SK-N-SH treated with all-trans-retinoic acid at 6 μM for 48 hours (cell line): ENCODE measurements at regions not wholly inside any gene's neighbourhood (a gene's known extent, or its start where the extent isn't known, plus 50 kb on each side); places are given as distances from the start of the nearest gene placed in this dataset.

ENCODE experiments used
- ATAC-seq: fragments of 200-7000 bp; cut with Tn5 transposase; 3 replicates; pipeline ENCODE4 v1.9.1; 2020; ENCODE audit warnings: mild to moderate bottlenecking, moderate library complexity
- ARNTL ChIP-seq: fragments of 450-650 bp; formaldehyde crosslinking; IDR thresholded peaks from 2 replicates; pipeline ENCODE4 v1.5.0; 2020; ENCODE audit warnings: low read depth, mild to moderate bottlenecking, moderate library complexity, borderline replicate concordance
- BACH2 ChIP-seq: fragments of 250-450 bp; sonication (Bioruptor Pico); IDR thresholded peaks from 2 replicates; pipeline ENCODE4 v1.9.0; 2021; ENCODE audit warnings: mild to moderate bottlenecking, borderline replicate concordance
- CREB5 ChIP-seq: fragments of 250-450 bp; sonication (Bioruptor Pico); IDR thresholded peaks from 2 replicates; pipeline ENCODE4 v1.5.1; 2020; ENCODE audit warnings: low read depth, mild to moderate bottlenecking, moderate library complexity
- CSDC2 ChIP-seq: fragments of 250-450 bp; sonication (Bioruptor Pico); IDR thresholded peaks from 2 replicates; pipeline ENCODE4 v1.5.0; 2020; ENCODE audit warnings: mild to moderate bottlenecking, moderate library complexity
- ESRRG ChIP-seq: fragments of 250-450 bp; sonication (Bioruptor Pico); IDR thresholded peaks from 2 replicates; pipeline ENCODE4 v1.6.1; 2021; ENCODE audit warnings: mild to moderate bottlenecking
- GLIS3 ChIP-seq: fragments of 250-450 bp; sonication (Bioruptor Pico); IDR thresholded peaks from 2 replicates; pipeline ENCODE4 v1.5.0; 2020; ENCODE audit warnings: mild to moderate bottlenecking, moderate library complexity
- ISL1 ChIP-seq: fragments of 250-450 bp; sonication (Bioruptor Pico); IDR thresholded peaks from 2 replicates; pipeline ENCODE4 v2.1.2; 2022; ENCODE audit warnings: mild to moderate bottlenecking, moderate library complexity
- OSR1 ChIP-seq: fragments of 250-450 bp; sonication (Bioruptor Pico); IDR thresholded peaks from 2 replicates; pipeline ENCODE4 v1.8.0; 2022; ENCODE audit warnings: moderate library complexity, mild to moderate bottlenecking, inconsistent platforms
- PPARA ChIP-seq: fragments of 250-450 bp; sonication (Bioruptor Pico); IDR thresholded peaks from 2 replicates; pipeline ENCODE4 v1.5.0; 2020; ENCODE audit warnings: mild to moderate bottlenecking, borderline replicate concordance
- RARB ChIP-seq: fragments of 250-450 bp; sonication (Bioruptor Pico); IDR thresholded peaks from 2 replicates; pipeline ENCODE4 v1.8.0; 2021; ENCODE audit warnings: mild to moderate bottlenecking, moderate library complexity
- SNAI2 ChIP-seq: fragments of 250-450 bp; sonication (Bioruptor Pico); IDR thresholded peaks from 2 replicates; pipeline ENCODE4 v1.5.0; 2020; ENCODE audit warnings: mild to moderate bottlenecking, moderate library complexity
- TCF4 ChIP-seq: fragments of 250-450 bp; sonication (Bioruptor Pico); IDR thresholded peaks from 2 replicates; pipeline ENCODE4 v1.8.0; 2021; ENCODE audit warnings: mild to moderate bottlenecking, moderate library complexity, borderline replicate concordance
- TOX ChIP-seq: fragments of 250-450 bp; sonication (Bioruptor Pico); IDR thresholded peaks from 2 replicates; pipeline ENCODE4 v1.8.0; 2021; ENCODE audit warnings: mild to moderate bottlenecking, moderate library complexity, borderline replicate concordance
- ZFP30 ChIP-seq: fragments of 450-650 bp; formaldehyde crosslinking; IDR thresholded peaks from 2 replicates; pipeline ENCODE4 v1.5.0; 2022; ENCODE audit warnings: mild to moderate bottlenecking, moderate library complexity
- ZNF565 ChIP-seq: fragments of 450-650 bp; formaldehyde crosslinking; conservative IDR thresholded peaks from 2 replicates; pipeline ENCODE4 v1.5.0; 2020; ENCODE audit warnings: low read depth, mild to moderate bottlenecking, moderate library complexity
- ZNF70 ChIP-seq: fragments of 450-650 bp; formaldehyde crosslinking; IDR thresholded peaks from 2 replicates; pipeline ENCODE4 v1.5.0; 2020; ENCODE audit warnings: mild to moderate bottlenecking, moderate library complexity
- ZNF8 ChIP-seq: fragments of 450-650 bp; formaldehyde crosslinking; IDR thresholded peaks from 2 replicates; pipeline ENCODE4 v1.5.0; 2020; ENCODE audit warnings: mild to moderate bottlenecking, moderate library complexity
- TF ChIP-seq, protein P1 (sequence below): fragments of 250-450 bp; sonication (Bioruptor Pico); IDR thresholded peaks from 2 replicates; pipeline ENCODE4 v1.8.0; 2021; ENCODE audit warnings: low read depth, mild to moderate bottlenecking, moderate library complexity, borderline replicate concordance
- TF ChIP-seq, protein P2 (sequence below): fragments of 250-450 bp; sonication (Bioruptor Pico); IDR thresholded peaks from 2 replicates; pipeline ENCODE4 v1.5.1; 2021; ENCODE audit warnings: mild to moderate bottlenecking, moderate library complexity

- TF ChIP-seq CREB5 (no peak), TCF4 (CRISPR knock-in tag) (no peak), RARB (CRISPR knock-in tag) (no peak), OSR1 (no peak), ARNTL (no peak), SNAI2 (no peak)
- TF ChIP-seq, protein P1, sequence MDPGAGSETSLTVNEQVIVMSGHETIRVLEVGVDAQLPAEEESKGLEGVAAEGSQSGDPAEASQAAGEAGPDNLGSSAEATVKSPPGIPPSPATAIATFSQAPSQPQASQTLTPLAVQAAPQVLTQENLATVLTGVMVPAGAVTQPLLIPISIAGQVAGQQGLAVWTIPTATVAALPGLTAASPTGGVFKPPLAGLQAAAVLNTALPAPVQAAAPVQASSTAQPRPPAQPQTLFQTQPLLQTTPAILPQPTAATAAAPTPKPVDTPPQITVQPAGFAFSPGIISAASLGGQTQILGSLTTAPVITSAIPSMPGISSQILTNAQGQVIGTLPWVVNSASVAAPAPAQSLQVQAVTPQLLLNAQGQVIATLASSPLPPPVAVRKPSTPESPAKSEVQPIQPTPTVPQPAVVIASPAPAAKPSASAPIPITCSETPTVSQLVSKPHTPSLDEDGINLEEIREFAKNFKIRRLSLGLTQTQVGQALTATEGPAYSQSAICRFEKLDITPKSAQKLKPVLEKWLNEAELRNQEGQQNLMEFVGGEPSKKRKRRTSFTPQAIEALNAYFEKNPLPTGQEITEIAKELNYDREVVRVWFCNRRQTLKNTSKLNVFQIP (CRISPR knock-in tag): no peak
- ATAC-seq: no peak
These were observed 808.7 kb upstream of the AUTS2 start for GRCh38 chr7:68789597-68789996.

DNA sequence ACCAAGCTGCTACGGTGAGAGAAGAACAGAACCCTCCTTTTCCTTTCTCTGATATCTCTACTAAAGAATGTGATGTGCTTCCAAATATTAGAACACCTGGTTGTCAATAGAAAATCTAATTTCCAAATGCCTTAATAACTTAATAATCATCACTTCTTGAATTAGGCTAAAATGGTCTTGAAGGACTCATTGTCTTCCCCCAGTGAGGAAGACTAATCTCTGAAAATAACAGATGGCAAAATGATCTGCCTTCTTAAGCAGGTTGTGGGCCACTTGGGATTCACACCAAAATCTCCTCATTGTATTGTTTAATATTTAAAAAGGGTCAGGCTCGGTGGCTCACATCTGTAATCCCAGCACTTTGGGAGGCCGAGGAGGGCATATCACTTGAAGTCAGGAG, 805.9 kb upstream of the AUTS2 start:
- ATAC-seq: no peak
- TF ChIP-seq ESRRG (CRISPR knock-in tag): no peak
- no peak for TF ChIP-seq ZNF8 (CRISPR knock-in tag)
- TF ChIP-seq TOX: no peak

GRCh38 chr7:68793513-68793912, 804.8 kb upstream of the AUTS2 start:
- TF ChIP-seq SNAI2: no peak
- peak; percentile 97 for TF ChIP-seq ZNF8 (CRISPR knock-in tag)
- no peak for TF ChIP-seq GLIS3
- no peak for ATAC-seq

DNA sequence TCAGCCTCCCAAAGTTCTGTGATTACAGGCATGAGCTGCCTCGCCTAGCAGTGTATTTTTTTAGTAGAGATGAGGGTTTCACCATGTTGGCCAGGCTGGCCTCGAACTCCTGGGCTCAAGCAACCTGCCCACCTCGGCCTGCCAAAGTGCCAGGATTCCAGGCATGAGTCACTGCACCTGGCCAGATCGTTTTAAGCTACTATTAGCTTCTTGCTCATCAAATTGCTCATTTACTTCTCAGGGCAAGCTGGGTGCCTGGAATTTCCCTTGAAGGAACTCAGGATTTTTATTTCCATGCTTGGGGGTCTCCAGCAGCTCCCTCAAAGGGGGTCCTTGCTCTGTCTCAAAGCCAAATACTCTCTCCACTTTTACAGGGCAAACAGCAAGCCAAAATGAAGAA, 798.0 kb upstream of the AUTS2 start:
- no peak for ATAC-seq
- no peak for TF ChIP-seq ARNTL
- TF ChIP-seq GLIS3: no peak
- no peak for TF ChIP-seq ISL1 (CRISPR knock-in tag)
- TF ChIP-seq, protein P2, sequence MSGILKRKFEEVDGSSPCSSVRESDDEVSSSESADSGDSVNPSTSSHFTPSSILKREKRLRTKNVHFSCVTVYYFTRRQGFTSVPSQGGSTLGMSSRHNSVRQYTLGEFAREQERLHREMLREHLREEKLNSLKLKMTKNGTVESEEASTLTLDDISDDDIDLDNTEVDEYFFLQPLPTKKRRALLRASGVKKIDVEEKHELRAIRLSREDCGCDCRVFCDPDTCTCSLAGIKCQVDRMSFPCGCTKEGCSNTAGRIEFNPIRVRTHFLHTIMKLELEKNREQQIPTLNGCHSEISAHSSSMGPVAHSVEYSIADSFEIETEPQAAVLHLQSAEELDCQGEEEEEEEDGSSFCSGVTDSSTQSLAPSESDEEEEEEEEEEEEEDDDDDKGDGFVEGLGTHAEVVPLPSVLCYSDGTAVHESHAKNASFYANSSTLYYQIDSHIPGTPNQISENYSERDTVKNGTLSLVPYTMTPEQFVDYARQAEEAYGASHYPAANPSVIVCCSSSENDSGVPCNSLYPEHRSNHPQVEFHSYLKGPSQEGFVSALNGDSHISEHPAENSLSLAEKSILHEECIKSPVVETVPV: no peak
- TF ChIP-seq CREB5: no peak
- no peak for TF ChIP-seq OSR1
- TF ChIP-seq ESRRG (CRISPR knock-in tag): no peak
- TF ChIP-seq BACH2 (CRISPR knock-in tag): no peak
- no peak for TF ChIP-seq ZFP30 (CRISPR knock-in tag)
- no peak for TF ChIP-seq ZNF70 (CRISPR knock-in tag)
- TF ChIP-seq, protein P1 (CRISPR knock-in tag): no peak
- no peak for TF ChIP-seq RARB (CRISPR knock-in tag)
- no peak for TF ChIP-seq ZNF565 (CRISPR knock-in tag)
- no peak for TF ChIP-seq CSDC2 (CRISPR knock-in tag)
- TF ChIP-seq PPARA (CRISPR knock-in tag): no peak

DNA sequence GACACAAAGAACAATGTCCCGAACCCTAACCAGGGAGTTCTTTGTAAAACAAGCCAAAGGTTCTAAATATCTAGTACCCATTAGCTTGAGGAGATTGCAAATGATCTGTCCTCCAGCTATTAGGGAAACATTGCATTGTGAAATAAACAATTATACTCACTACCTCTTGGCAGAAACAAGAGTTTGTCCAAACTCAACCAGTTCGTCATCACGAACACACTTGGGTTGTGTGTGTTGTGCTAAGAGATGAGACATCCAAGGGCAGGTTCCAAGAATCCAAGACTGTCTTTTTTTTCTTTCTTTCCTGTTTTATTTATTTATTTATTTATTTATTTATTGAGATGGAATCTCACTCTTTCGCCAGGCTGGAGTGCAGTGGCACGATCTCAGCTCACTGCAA, 793.1 kb upstream of the AUTS2 start:
- TF ChIP-seq PPARA (CRISPR knock-in tag): no peak
- TF ChIP-seq, protein P1 (CRISPR knock-in tag): no peak
- TF ChIP-seq, all 23 proteins: peak for 0
- no peak for ATAC-seq
